DND-41 (cell line): ENCODE measurements at regions not wholly inside any gene's neighbourhood (a gene's known extent, or its start where the extent isn't known, plus 50 kb on each side); places are given as distances from the start of the nearest gene placed in this dataset.

Experiments used
- ATAC-seq: fragments of 200-7000 bp; cut with Tn5 transposase; 3 replicates; pipeline ENCODE4 v1.9.1; 2021; ENCODE audit warnings: low read depth; ENCODE audit not compliant: insufficient read depth
- DNase-seq: peaks from one replicate; pipeline ENCODE4 v3.0.0-alpha.2; 2020
- H2AFZ ChIP-seq: 2 replicates; pipeline ENCODE4 v1.6.0; 2012; ENCODE audit warnings: low read depth, low read length
- H3K27ac ChIP-seq: 2 replicates; pipeline ENCODE4 v1.5.1; 2012; ENCODE audit warnings: low read length, inconsistent platforms
- H3K27me3 ChIP-seq: fragments of 200-600 bp; sonication (generic); 2 replicates; pipeline ENCODE4 v1.6.0; 2012; ENCODE audit warnings: low read length, mild to moderate bottlenecking, inconsistent platforms; ENCODE audit not compliant: insufficient read depth, poor library complexity
- H3K36me3 ChIP-seq: 2 replicates; pipeline ENCODE4 v1.5.1; 2012; ENCODE audit warnings: low read length, inconsistent platforms; ENCODE audit not compliant: insufficient read depth
- H3K4me1 ChIP-seq: 2 replicates; pipeline ENCODE4 v1.5.1; 2012; ENCODE audit warnings: mild to moderate bottlenecking, low read length; ENCODE audit not compliant: insufficient read depth
- H3K4me2 ChIP-seq: 2 replicates; pipeline ENCODE4 v1.6.0; 2012; ENCODE audit warnings: mild to moderate bottlenecking, moderate library complexity, low read length, inconsistent platforms; ENCODE audit not compliant: insufficient read depth
- H3K4me3 ChIP-seq, 2 experiments: fragments of 200-600 bp in 1 of 2; shearing (Covaris generic) in 1 of 2; 2 replicates each; pipeline ENCODE4 v1.5.1; 2012 to 2016; ENCODE audit warnings: inconsistent platforms in 2 of 2, low read length in 2 of 2, mild to moderate bottlenecking in 2 of 2, low read depth in 1 of 2, moderate library complexity in 1 of 2
- H3K79me2 ChIP-seq: 2 replicates; pipeline ENCODE4 v1.6.0; 2012; ENCODE audit warnings: low read length, inconsistent platforms; ENCODE audit not compliant: insufficient read depth
- H3K9ac ChIP-seq: 2 replicates; pipeline ENCODE4 v1.6.0; 2012; ENCODE audit warnings: low read depth, mild to moderate bottlenecking, inconsistent platforms, low read length, moderate library complexity
- H3K9me3 ChIP-seq: 2 replicates; pipeline ENCODE4 v1.5.1; 2012; ENCODE audit warnings: low read length, moderate library complexity, mild to moderate bottlenecking, inconsistent platforms; ENCODE audit not compliant: insufficient read depth, severe bottlenecking
- H4K20me1 ChIP-seq: 2 replicates; pipeline ENCODE4 v1.6.0; 2012; ENCODE audit warnings: low read length; ENCODE audit not compliant: insufficient read depth
- EZH2 ChIP-seq: IDR thresholded peaks from 3 replicates; pipeline ENCODE4 v1.6.1; 2012; ENCODE audit warnings: borderline replicate concordance, low read depth, mild to moderate bottlenecking, moderate library complexity, low read length, inconsistent platforms; ENCODE audit not compliant: severe bottlenecking
- TF ChIP-seq, protein P1 (sequence below): IDR thresholded peaks from 2 replicates; pipeline ENCODE4 v1.5.1; 2012; ENCODE audit warnings: borderline replicate concordance, low read length, moderate library complexity, mild to moderate bottlenecking; ENCODE audit not compliant: poor library complexity, severe bottlenecking; ENCODE audit errors: extremely low read depth

DNA sequence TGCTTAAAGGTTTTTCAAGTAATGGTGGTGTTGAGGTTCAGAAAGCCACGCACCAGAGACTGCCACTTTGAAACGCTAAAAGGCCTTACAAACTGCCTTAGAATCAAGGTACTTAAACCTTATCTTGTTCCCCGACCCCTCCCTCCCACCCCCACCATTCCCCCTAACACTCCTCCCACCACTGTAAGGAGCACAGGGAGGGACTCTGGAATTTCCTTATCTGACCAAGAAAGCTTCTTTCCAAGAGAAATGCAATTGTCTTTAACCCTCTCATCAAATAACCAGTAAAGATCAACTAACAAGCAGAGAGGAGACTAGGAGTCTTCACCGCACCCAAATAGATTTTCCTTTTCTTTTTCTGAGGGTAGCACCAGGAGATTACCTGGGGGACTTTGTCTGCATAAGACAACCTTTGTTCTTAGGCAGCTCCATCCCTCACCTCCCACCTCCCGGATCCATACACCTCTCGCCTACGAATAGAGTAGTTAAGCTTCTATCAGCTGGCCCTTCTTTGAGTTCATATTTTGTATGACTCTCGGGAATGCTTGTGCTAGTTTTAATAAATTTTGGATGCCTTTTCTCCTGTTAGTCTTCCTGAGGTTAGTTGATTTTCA is 137.7 kb upstream of the ADGRL2 start:
- H3K36me3 ChIP-seq: no peaks in the 10 kb centered on the region
- H3K4me3 ChIP-seq: no peak overlapping the region
- no peak overlapping the region for H3K9ac ChIP-seq
- TF ChIP-seq, protein P1, sequence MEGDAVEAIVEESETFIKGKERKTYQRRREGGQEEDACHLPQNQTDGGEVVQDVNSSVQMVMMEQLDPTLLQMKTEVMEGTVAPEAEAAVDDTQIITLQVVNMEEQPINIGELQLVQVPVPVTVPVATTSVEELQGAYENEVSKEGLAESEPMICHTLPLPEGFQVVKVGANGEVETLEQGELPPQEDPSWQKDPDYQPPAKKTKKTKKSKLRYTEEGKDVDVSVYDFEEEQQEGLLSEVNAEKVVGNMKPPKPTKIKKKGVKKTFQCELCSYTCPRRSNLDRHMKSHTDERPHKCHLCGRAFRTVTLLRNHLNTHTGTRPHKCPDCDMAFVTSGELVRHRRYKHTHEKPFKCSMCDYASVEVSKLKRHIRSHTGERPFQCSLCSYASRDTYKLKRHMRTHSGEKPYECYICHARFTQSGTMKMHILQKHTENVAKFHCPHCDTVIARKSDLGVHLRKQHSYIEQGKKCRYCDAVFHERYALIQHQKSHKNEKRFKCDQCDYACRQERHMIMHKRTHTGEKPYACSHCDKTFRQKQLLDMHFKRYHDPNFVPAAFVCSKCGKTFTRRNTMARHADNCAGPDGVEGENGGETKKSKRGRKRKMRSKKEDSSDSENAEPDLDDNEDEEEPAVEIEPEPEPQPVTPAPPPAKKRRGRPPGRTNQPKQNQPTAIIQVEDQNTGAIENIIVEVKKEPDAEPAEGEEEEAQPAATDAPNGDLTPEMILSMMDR: no peak
- no peak for TF ChIP-seq EZH2
- H2AFZ ChIP-seq: no peak overlapping the region
- H3K9me3 ChIP-seq: no peaks in the 10 kb centered on the region
- H3K4me2 ChIP-seq: no peak overlapping the region
- no peaks in the 10 kb centered on the region for H3K27me3 ChIP-seq
- H3K79me2 ChIP-seq: no peaks in the 10 kb centered on the region
- no peaks in the 10 kb centered on the region for H4K20me1 ChIP-seq
- no peaks in the 10 kb centered on the region for H3K4me1 ChIP-seq
- H3K27ac ChIP-seq: no peak overlapping the region
- ATAC-seq: no peak
- DNase-seq: no peak

DNA sequence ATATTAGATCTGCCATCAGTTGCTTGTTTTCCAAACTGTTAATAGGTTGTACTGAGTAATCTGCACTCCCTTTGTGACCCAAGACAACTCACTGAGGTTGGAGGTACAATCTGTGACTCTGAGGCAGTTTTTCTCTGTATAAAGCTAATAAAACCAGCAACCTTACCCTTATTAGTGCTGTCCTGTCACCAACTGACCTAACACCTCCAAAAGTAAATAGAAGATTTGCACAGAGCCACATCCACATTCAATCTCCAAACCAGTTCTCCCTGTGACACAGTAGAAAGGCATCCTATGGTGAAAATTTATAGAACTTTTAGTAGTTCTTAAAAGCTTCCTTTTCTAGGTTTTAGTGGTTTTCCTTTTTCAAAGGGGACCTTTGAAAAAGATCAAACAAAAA is 140.4 kb upstream of the ADGRL2 start:
- H3K79me2 ChIP-seq: no peaks in the 10 kb centered on the region
- no peak overlapping the region for H3K9ac ChIP-seq
- H3K36me3 ChIP-seq: no peaks in the 10 kb centered on the region
- TF ChIP-seq, protein P1: no peak
- TF ChIP-seq EZH2: no peak
- H2AFZ ChIP-seq: no peak overlapping the region
- H3K4me1 ChIP-seq: no peaks in the 10 kb centered on the region
- no peaks in the 10 kb centered on the region for H4K20me1 ChIP-seq
- no peak overlapping the region for H3K4me2 ChIP-seq
- DNase-seq (no peak), ATAC-seq (no peak)
- no peak overlapping the region for H3K27ac ChIP-seq
- no peaks in the 10 kb centered on the region for H3K27me3 ChIP-seq
- no peaks in the 10 kb centered on the region for H3K9me3 ChIP-seq
- no peak overlapping the region for H3K4me3 ChIP-seq

DNA sequence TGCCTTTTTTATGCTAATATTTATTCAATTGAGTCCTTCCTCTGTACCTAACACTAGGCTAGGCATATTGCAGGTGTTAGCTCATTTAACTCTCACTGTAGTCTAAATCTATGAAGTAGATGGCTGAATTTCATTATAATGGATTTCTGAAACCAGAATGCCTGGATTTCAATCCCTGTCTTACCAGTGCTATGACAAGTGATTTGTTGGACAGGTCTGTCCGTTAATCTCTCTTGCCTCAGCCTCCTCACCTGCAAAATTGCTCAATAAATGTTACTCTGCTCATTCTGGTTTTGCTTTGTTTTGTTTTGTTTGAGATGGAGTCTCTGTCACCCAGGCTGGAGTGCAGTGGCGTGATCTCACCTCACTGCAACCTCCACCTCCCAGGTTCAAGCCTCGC is 146.1 kb upstream of the ADGRL2 start:
- H3K27ac ChIP-seq: no peak overlapping the region
- no peaks in the 10 kb centered on the region for H3K9me3 ChIP-seq
- H3K79me2 ChIP-seq: no peaks in the 10 kb centered on the region
- TF ChIP-seq, protein P1: no peak
- no peak for TF ChIP-seq EZH2
- no peaks in the 10 kb centered on the region for H3K27me3 ChIP-seq
- H3K36me3 ChIP-seq: no peaks in the 10 kb centered on the region
- no peaks in the 10 kb centered on the region for H3K4me1 ChIP-seq
- DNase-seq (no peak), ATAC-seq (no peak)
- H2AFZ ChIP-seq: no peak overlapping the region
- no peak overlapping the region for H3K9ac ChIP-seq
- H4K20me1 ChIP-seq: no peaks in the 10 kb centered on the region
- no peak overlapping the region for H3K4me2 ChIP-seq
- no peak overlapping the region for H3K4me3 ChIP-seq
